IPS DF 6.9 (cell line): ENCODE measurements at regions not wholly inside any gene's neighbourhood (a gene's known extent, or its start where the extent isn't known, plus 50 kb on each side); places are given as distances from the start of the nearest gene placed in this dataset.

Experiments used
- DNase-seq: peaks from one replicate; pipeline ENCODE4 v3.0.0-alpha.2; 2013; ENCODE audit warnings: low read depth, low spot score
- H3K27ac ChIP-seq: one replicate; pipeline ENCODE4 v1.5.1; 2013; ENCODE audit warnings: low read length, control low read depth
- H3K27me3 ChIP-seq: 2 replicates; pipeline ENCODE4 v1.6.1; 2013; ENCODE audit warnings: mild to moderate bottlenecking, low read length; ENCODE audit not compliant: control insufficient read depth, insufficient read depth
- H3K36me3 ChIP-seq: 2 replicates; pipeline ENCODE4 v1.6.1; 2013; ENCODE audit warnings: low read length; ENCODE audit not compliant: control insufficient read depth, insufficient read depth
- H3K4me1 ChIP-seq: 2 replicates; pipeline ENCODE4 v1.6.1; 2013; ENCODE audit warnings: low read length; ENCODE audit not compliant: control insufficient read depth, insufficient read depth
- H3K4me3 ChIP-seq: 2 replicates; pipeline ENCODE4 v1.5.1; 2013; ENCODE audit warnings: mild to moderate bottlenecking, low read length
- H3K9me3 ChIP-seq: 2 replicates; pipeline ENCODE4 v1.6.1; 2013; ENCODE audit warnings: low read length, inconsistent platforms; ENCODE audit not compliant: control insufficient read depth, insufficient read depth
- WGBS: extraction: QIAGEN DNeasy Blood & Tissue Kit; methylation state at CpG from one replicate; pipeline ENCODE4 v1.1.7; 2013; ENCODE audit warnings: mixed read lengths, missing lambda C conversion rate; ENCODE audit not compliant: insufficient read length, insufficient coverage; 5-methylcytosine and 5-hydroxymethylcytosine counted together

- no peak overlapping the region for H3K4me3 ChIP-seq
- H3K27me3 ChIP-seq = no peaks in the 10 kb centered on the region
- no peaks in the 10 kb centered on the region; the same call in 1 of the 2 replicates for H3K9me3 ChIP-seq
- no peaks in the 10 kb centered on the region for H3K36me3 ChIP-seq
- no peaks in the 10 kb centered on the region for H3K4me1 ChIP-seq
- no CpG with 5 or more reads among the region's 3 CpGs for WGBS
- no peak for DNase-seq
- no peak overlapping the region for H3K27ac ChIP-seq
Observed at GRCh38 chr16:6048017-6048416, 950.4 kb upstream of the EEF2KMT start.

- no peaks in the 10 kb centered on the region for H3K4me1 ChIP-seq
- DNase-seq = no peak
- no peaks in the 10 kb centered on the region for H3K36me3 ChIP-seq
- H3K27me3 ChIP-seq = no peaks in the 10 kb centered on the region
- WGBS = no CpG with 5 or more reads among the region's 3 CpGs
- H3K4me3 ChIP-seq = no peak overlapping the region
- no peak overlapping the region for H3K27ac ChIP-seq
- H3K9me3 ChIP-seq = no peaks in the 10 kb centered on the region; the same call in 1 of the 2 replicates
Observed at GRCh38 chr16:6047325-6047724, 949.7 kb upstream of the EEF2KMT start.

- H3K4me1 ChIP-seq = no peaks in the 10 kb centered on the region
- no peaks in the 10 kb centered on the region for H3K36me3 ChIP-seq
- H3K9me3 ChIP-seq = peaks cover 1% of the 10 kb centered on the region
- no peaks in the 10 kb centered on the region for H3K27me3 ChIP-seq
- H3K4me3 ChIP-seq = no peak overlapping the region
- no peak overlapping the region for H3K27ac ChIP-seq
- no peak for DNase-seq
- WGBS = no CpG with 5 or more reads among the region's 5 CpGs
Observed at GRCh38 chr16:6038941-6039645, 941.5 kb upstream of the EEF2KMT start.

GRCh38 chr16:6035161-6035560 lies 937.6 kb upstream of the EEF2KMT start:
- no peaks in the 10 kb centered on the region for H3K36me3 ChIP-seq
- H3K4me3 ChIP-seq = no peak overlapping the region
- no peak overlapping the region for H3K27ac ChIP-seq
- DNase-seq = no peak
- H3K4me1 ChIP-seq = no peaks in the 10 kb centered on the region
- H3K9me3 ChIP-seq = peaks cover 1% of the 10 kb centered on the region; the same call in 1 of the 2 replicates
- H3K27me3 ChIP-seq = no peaks in the 10 kb centered on the region
- WGBS = no CpG with 5 or more reads among the region's 6 CpGs

GRCh38 chr16:6034511-6034910 lies 936.9 kb upstream of the EEF2KMT start:
- H3K4me1 ChIP-seq = no peaks in the 10 kb centered on the region
- no CpG with 5 or more reads among the region's 4 CpGs for WGBS

GRCh38 chr16:6032438-6032837 lies 934.8 kb upstream of the EEF2KMT start:
- Histone ChIP-seq H3K4me3 (no peak overlapping the region), H3K9me3 (no peaks in the 10 kb centered on the region), H3K4me1 (no peaks in the 10 kb centered on the region), H3K27ac (no peak overlapping the region), H3K36me3 (no peaks in the 10 kb centered on the region), H3K27me3 (no peaks in the 10 kb centered on the region)
- DNase-seq = no peak
- WGBS = no CpG with 5 or more reads among the region's 3 CpGs

More at GRCh38 chr16:6034511-6034910, 936.9 kb upstream of the EEF2KMT start:
- Histone ChIP-seq H3K27me3 (no peaks in the 10 kb centered on the region), H3K27ac (no peak overlapping the region), H3K9me3 (peaks cover 1% of the 10 kb centered on the region; the same call in 1 of the 2 replicates), H3K36me3 (no peaks in the 10 kb centered on the region), H3K4me3 (no peak overlapping the region)
- DNase-seq = no peak

- no CpG with 5 or more reads among the region's 7 CpGs for WGBS
Observed at GRCh38 chr16:6031567-6031966, 934.0 kb upstream of the EEF2KMT start.

GRCh38 chr16:6031102-6031501 lies 933.5 kb upstream of the EEF2KMT start:
- Histone ChIP-seq H3K4me1 (no peaks in the 10 kb centered on the region), H3K4me3 (no peak overlapping the region), H3K36me3 (no peaks in the 10 kb centered on the region), H3K27ac (no peak overlapping the region), H3K9me3 (no peaks in the 10 kb centered on the region; the same call in 1 of the 2 replicates), H3K27me3 (no peaks in the 10 kb centered on the region)
- no CpG with 5 or more reads among the region's 5 CpGs for WGBS
- no peak for DNase-seq

More at GRCh38 chr16:6031567-6031966, 934.0 kb upstream of the EEF2KMT start:
- H3K27me3 ChIP-seq = no peaks in the 10 kb centered on the region
- no peaks in the 10 kb centered on the region for H3K36me3 ChIP-seq
- no peak for DNase-seq
- H3K4me3 ChIP-seq = no peak overlapping the region; the same call in 1 of the 2 replicates
- H3K27ac ChIP-seq = no peak overlapping the region
- no peaks in the 10 kb centered on the region; the same call in 1 of the 2 replicates for H3K9me3 ChIP-seq
- no peaks in the 10 kb centered on the region for H3K4me1 ChIP-seq

GRCh38 chr16:6027733-6028132 lies 930.1 kb upstream of the EEF2KMT start:
- no peaks in the 10 kb centered on the region for H3K4me1 ChIP-seq
- no peak overlapping the region for H3K27ac ChIP-seq
- no peaks in the 10 kb centered on the region; the same call in 1 of the 2 replicates for H3K9me3 ChIP-seq
- WGBS = no CpG with 5 or more reads among the region's 7 CpGs
- H3K36me3 ChIP-seq = no peaks in the 10 kb centered on the region
- H3K27me3 ChIP-seq = no peaks in the 10 kb centered on the region
- H3K4me3 ChIP-seq = no peak overlapping the region
- DNase-seq = no peak

- no CpG with 5 or more reads among the region's 14 CpGs for WGBS
- Histone ChIP-seq H3K9me3 (no peaks in the 10 kb centered on the region; the same call in 1 of the 2 replicates), H3K36me3 (no peaks in the 10 kb centered on the region), H3K4me3 (no peak overlapping the region), H3K27ac (no peak overlapping the region), H3K27me3 (peaks cover 3% of the 10 kb centered on the region; the same call in 1 of the 2 replicates), H3K4me1 (no peaks in the 10 kb centered on the region)
- DNase-seq = no peak
Observed at GRCh38 chr16:6023449-6023848, 925.9 kb upstream of the EEF2KMT start.
